Effector memory CD4-positive, alpha-beta T cell (primary cell): ENCODE measurements at regions not wholly inside any gene's neighbourhood (a gene's known extent, or its start where the extent isn't known, plus 50 kb on each side); places are given as distances from the start of the nearest gene placed in this dataset.

Experiments used
- DNase-seq, 3 donors: peaks; one replicate each; pipeline ENCODE4 v3.0.0-alpha.2; 2020
- H3K27ac ChIP-seq: 2 replicates; pipeline ENCODE4 v1.7.0; 2013; ENCODE audit warnings: mild to moderate bottlenecking, low read length, moderate library complexity; ENCODE audit not compliant: insufficient read depth, poor library complexity, severe bottlenecking
- H3K27me3 ChIP-seq: replicated peaks from 2 replicates; pipeline ENCODE4 v1.7.0; 2013; ENCODE audit warnings: mild to moderate bottlenecking, low read length; ENCODE audit not compliant: insufficient read depth, control insufficient read depth, poor library complexity, severe bottlenecking
- H3K36me3 ChIP-seq: 2 replicates; pipeline ENCODE4 v1.7.0; 2013; ENCODE audit warnings: mild to moderate bottlenecking, low read length, moderate library complexity; ENCODE audit not compliant: control insufficient read depth, insufficient read depth
- H3K4me1 ChIP-seq: 2 replicates; pipeline ENCODE4 v1.7.0; 2013; ENCODE audit warnings: low read length, mild to moderate bottlenecking; ENCODE audit not compliant: control insufficient read depth, insufficient read depth, poor library complexity, severe bottlenecking
- H3K4me3 ChIP-seq: 2 replicates; pipeline ENCODE4 v1.7.0; 2013; ENCODE audit warnings: low read length, low read depth, mild to moderate bottlenecking; ENCODE audit not compliant: insufficient read depth, poor library complexity, severe bottlenecking
- H3K9me3 ChIP-seq: 2 replicates; pipeline ENCODE4 v1.7.0; 2013; ENCODE audit warnings: mild to moderate bottlenecking, low read length, moderate library complexity; ENCODE audit not compliant: control insufficient read depth

DNA sequence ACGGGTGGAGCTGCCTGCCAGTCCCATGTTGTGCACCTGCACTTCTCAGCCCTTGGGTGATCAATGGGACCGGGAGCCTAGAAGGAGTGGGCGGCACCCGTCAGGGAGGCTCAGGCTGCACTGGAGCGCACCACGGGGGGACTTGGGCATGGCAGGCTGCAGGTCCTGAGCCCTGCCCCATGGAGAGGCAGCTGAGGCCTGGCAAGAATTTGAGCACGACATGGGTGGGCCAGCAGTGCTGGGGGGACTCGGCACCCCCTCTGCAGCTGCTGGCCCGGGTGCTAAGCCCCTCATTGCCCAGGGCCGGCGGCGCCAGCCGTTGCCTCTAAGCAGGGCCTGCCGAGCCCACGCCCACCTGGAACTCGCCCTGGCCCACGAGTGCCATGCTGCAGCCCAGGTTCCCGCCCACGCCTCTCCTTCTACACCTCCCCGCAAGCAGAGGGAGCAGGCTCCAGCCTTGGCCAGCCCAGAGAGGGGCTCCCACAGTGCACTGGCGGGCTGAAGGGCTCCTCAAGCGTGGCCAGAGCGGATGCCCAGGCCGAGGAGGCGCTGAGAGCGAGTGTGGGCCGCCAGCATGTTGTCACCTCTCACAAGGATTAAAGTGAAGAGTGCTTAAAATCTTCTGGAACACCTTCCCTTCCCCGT lies 372.0 kb downstream of the ETS1 start:
- Histone ChIP-seq H3K9me3 (no peaks in the 10 kb centered on the region), H3K4me3 (no peak overlapping the region), H3K36me3 (no peaks in the 10 kb centered on the region), H3K4me1 (no peaks in the 10 kb centered on the region), H3K27me3 (no peaks in the 10 kb centered on the region), H3K27ac (no peak overlapping the region)
- no peak for DNase-seq

- H3K27ac ChIP-seq: no peak overlapping the region
- no peak overlapping the region for H3K4me3 ChIP-seq
- no peak for DNase-seq
- no peaks in the 10 kb centered on the region for H3K27me3 ChIP-seq
- H3K4me1 ChIP-seq: no peaks in the 10 kb centered on the region
- H3K36me3 ChIP-seq: no peaks in the 10 kb centered on the region
- H3K9me3 ChIP-seq: no peaks in the 10 kb centered on the region
These were observed 373.1 kb downstream of the ETS1 start for GRCh38 chr11:128214263-128214662.

GRCh38 chr11:128213461-128213860 lies 373.9 kb downstream of the ETS1 start:
- DNase-seq: no peak

GRCh38 chr11:128212324-128212723 lies 375.0 kb downstream of the ETS1 start:
- Histone ChIP-seq H3K27ac (no peak overlapping the region), H3K9me3 (no peaks in the 10 kb centered on the region), H3K36me3 (no peaks in the 10 kb centered on the region), H3K4me3 (no peak overlapping the region), H3K27me3 (no peaks in the 10 kb centered on the region), H3K4me1 (no peaks in the 10 kb centered on the region)
- no peak for DNase-seq

More at GRCh38 chr11:128213461-128213860, 373.9 kb downstream of the ETS1 start:
- Histone ChIP-seq H3K27ac (no peak overlapping the region), H3K9me3 (no peaks in the 10 kb centered on the region), H3K4me3 (no peak overlapping the region), H3K36me3 (no peaks in the 10 kb centered on the region), H3K4me1 (no peaks in the 10 kb centered on the region), H3K27me3 (no peaks in the 10 kb centered on the region)

DNA sequence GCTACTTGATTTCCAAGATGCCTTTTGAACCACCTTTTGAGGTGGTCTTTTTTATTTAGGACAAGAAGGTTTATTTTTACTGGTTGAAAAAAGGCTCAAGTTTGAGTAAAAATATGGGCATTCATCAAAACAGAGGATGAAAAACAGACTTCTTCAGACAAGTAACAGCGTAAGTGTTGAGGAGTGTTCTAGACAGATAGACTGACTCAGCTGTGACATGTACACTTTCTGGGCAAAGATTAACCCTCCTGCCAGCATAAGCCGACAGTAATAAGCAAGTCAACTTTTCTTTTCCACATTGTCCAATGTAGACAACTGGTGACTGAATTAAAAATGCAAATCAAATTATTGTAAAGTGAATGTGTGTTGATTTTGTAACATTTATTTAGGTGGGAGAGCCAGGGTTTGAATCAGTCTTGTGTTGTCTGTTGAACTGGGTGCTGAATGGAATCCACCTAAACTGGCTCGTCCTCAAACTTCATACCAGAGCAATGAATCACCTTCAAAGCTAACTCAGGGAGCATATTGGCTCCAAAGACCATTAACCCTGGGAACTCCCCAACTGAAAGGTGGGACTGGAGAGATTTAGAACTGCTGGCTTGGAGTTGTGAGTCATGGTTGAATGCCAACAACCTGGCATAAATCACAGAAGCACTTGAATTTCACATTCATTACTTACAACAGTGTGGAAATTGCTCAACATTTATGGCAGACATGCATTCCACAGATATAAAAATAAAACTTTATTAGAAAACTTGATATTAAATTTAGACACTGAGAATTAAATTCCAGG lies 377.0 kb downstream of the ETS1 start:
- no peak for DNase-seq
- no peaks in the 10 kb centered on the region for H3K27me3 ChIP-seq
- H3K27ac ChIP-seq: no peak overlapping the region
- H3K36me3 ChIP-seq: no peaks in the 10 kb centered on the region
- H3K4me1 ChIP-seq: no peaks in the 10 kb centered on the region
- H3K4me3 ChIP-seq: no peak overlapping the region
- no peaks in the 10 kb centered on the region for H3K9me3 ChIP-seq

- no peak overlapping the region for H3K27ac ChIP-seq
- H3K4me1 ChIP-seq: no peaks in the 10 kb centered on the region
- H3K36me3 ChIP-seq: no peaks in the 10 kb centered on the region
- no peaks in the 10 kb centered on the region for H3K27me3 ChIP-seq
- H3K4me3 ChIP-seq: no peak overlapping the region
- no peak for DNase-seq
- H3K9me3 ChIP-seq: no peaks in the 10 kb centered on the region
These were observed 378.3 kb downstream of the ETS1 start for GRCh38 chr11:128209138-128209435.

- Histone ChIP-seq H3K4me1 (no peaks in the 10 kb centered on the region), H3K27me3 (no peaks in the 10 kb centered on the region), H3K27ac (no peak overlapping the region), H3K9me3 (no peaks in the 10 kb centered on the region), H3K36me3 (no peaks in the 10 kb centered on the region), H3K4me3 (no peak overlapping the region)
- DNase-seq: no peak
These were observed 378.8 kb downstream of the ETS1 start for GRCh38 chr11:128208329-128209137.

GRCh38 chr11:128207861-128208321 lies 379.5 kb downstream of the ETS1 start:
- Histone ChIP-seq H3K27me3 (no peaks in the 10 kb centered on the region), H3K4me1 (no peaks in the 10 kb centered on the region), H3K27ac (no peak overlapping the region), H3K9me3 (no peaks in the 10 kb centered on the region), H3K36me3 (no peaks in the 10 kb centered on the region), H3K4me3 (no peak overlapping the region)
- DNase-seq: no peak

DNA sequence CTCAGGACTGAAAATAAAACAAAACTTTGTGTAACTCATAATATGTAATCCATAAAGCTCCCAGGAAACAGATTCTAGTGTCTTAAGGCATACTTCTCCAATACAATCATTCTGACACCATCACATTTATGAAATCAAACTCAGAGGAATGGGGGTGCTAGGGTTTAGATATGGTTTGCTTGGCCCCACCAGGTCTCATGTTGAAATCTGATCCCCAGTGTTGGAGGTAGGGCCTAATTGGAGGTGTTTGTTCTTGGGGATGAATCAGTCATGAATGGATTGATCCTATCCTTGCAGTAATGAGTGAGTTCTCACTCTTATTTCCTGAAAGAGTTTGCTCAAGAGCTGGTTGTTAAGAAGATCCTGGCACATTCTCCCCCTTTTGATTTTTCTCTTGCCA lies 380.9 kb downstream of the ETS1 start:
- DNase-seq: no peak
- H3K4me1 ChIP-seq: no peaks in the 10 kb centered on the region
- H3K4me3 ChIP-seq: no peak overlapping the region
- no peaks in the 10 kb centered on the region for H3K9me3 ChIP-seq
- no peaks in the 10 kb centered on the region for H3K27me3 ChIP-seq
- no peak overlapping the region for H3K27ac ChIP-seq
- H3K36me3 ChIP-seq: no peaks in the 10 kb centered on the region

GRCh38 chr11:128205796-128206195 lies 381.6 kb downstream of the ETS1 start:
- Histone ChIP-seq H3K27ac (no peak overlapping the region), H3K9me3 (no peaks in the 10 kb centered on the region), H3K27me3 (no peaks in the 10 kb centered on the region), H3K4me3 (no peak overlapping the region), H3K36me3 (no peaks in the 10 kb centered on the region), H3K4me1 (no peaks in the 10 kb centered on the region)
- no peak for DNase-seq
